NCI-H2196 (cell line): ENCODE measurements at regions not wholly inside any gene's neighbourhood (a gene's known extent, or its start where the extent isn't known, plus 50 kb on each side); places are given as distances from the start of the nearest gene placed in this dataset.
"Not testable (repeated sequence)": the region's sequence is repeated elsewhere in the genome, so short reads cannot be mapped to it uniquely, and the experiment has no call there.

Source experiments
- DNase-seq: peaks from one replicate; lab custom pipeline; 2025; ENCODE audit not compliant: unreplicated experiment; lab: John Stamatoyannopoulos, UW

DNA sequence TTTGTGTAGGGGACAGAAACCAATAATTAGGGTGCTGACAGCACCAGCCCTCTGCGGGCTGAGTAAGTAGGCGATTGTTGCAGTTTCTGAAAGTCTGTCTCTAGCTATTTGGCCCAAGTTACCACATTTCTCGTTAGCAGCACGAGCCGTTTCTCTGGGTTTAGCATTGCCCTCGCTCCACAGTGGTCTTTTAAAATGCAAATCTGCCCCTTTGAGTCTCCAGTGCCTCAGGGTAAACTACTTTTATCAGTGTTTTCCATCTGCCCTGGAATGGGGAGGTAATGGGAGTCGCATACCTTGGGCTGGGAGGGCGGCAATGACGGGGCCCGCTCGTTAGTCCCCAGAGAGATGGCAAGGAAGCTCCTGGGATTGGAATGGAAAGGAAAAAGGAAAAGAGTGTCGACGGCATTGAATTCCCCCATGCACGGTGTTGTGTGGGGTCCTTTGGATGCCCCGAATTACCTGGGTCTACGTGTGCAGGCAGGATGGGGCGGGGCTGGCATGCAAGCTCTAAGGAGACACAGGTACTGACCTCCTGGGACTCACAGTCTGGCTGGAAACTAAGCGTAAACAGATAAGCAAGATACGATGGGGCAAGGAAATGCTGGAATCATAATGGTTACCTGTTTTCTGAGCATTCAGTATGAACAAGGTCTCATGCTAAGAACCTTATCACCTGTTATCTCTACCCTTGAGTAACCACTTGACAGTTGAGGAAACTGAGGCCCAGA is 131.8 kb upstream of the MAP1LC3B2 start:
- DNase-seq: no peak

DNA sequence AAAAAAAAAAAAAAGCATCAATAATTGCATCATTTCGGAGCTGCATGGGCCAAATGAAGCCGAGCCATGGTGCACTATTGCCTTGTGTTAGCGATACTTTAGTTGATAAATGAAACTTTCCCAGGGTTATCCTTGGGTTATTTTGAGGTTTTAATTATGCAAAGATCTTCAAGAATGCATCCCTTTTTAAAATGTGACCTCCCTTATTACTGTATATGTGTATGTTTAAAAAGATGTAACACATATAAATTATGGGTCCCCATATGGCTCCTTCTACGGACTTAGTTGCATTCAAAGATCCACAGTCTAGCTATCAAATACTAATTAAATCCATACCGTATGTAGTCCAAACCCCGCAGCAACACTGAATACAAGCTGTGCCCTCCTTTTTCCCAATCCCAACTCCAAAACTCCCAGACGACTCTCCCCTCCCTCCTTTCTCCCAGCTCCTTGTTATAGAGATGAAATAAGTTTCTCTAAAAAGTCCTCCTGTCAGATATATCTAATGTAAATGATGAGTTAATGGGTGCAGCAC is 129.3 kb upstream of the MAP1LC3B2 start:
- DNase-seq: no peak

DNA sequence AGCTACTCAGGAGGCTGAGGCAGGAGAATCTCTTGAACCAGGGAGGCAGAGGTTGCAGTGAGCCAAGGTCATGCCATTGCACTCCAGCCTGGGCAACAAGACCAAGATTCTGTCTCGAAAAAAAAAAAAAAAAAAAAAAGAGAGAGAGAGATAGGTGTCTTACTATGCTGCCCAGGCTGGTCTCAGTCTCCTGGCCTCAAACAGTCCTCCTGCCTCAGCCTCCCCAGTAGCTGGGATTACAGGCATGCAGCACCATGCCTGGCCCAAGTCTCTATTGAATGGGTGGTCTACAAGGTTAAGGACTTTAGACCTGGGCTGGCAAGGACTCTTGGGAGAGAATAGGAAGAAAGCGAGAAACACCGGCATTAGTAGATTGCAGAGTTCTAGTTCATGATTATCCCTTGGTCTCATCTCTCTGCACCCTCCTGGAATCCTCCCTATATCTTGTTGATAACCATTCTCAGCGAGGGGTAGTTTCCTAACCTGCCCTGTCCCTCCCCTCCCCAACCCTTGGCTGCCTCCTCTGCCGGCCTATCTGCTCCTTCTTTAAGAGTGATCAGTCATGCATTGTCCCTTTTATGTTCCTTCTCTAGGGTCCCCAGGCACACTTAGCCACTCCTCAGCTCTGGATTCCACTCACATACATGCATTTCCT is 128.1 kb upstream of the MAP1LC3B2 start:
- no peak for DNase-seq

DNA sequence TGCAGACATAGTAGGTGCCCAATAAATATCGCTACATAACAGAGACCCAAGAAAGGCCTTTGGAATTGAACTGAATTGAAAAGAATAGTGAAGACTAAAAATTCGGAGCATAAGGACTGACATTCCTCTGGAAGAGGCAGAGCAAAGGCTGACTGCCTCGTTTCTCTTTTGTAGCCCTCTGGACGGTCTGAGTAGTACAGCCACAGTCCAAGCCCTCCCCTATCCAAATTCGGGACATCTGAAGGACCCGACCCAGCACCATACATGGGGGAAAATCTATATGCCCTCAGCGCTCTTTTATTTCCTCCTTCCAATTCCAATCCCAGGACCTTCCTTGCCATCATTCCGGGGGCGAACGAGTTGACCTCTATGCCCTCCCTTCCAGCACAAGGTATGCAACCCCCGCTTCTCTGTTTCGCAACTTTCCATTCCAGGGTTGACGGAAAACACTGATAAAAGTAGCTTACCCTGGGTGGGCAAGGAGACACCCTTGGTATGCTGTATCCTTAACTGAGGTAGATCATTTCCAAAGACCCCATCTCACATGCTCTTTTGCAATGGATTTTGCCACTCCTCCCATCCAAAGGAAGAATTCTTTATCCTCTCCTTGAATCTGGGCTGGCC is 127.4 kb upstream of the MAP1LC3B2 start:
- no peak for DNase-seq

DNA sequence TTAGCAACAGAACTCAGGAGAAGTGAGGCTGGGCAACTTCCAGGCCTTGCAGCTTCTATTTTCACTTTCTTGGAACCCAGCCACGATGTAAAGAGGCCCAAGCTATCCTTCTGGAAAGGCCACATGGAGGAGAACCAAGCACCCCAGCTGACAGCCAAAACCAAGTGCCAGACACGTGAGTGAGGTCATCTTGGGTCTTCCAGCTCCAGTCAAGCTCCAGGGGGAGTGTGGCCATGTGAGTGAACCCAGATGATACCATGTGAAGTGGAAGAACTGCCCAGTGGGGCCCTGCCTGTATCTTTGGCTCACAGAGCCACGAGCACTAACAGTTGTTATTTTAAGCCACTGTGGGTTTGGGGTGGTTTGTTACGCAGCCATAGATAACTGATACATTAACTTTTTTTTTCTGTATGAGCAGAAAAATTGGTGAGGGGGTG is 126.8 kb upstream of the MAP1LC3B2 start:
- DNase-seq: no peak

DNA sequence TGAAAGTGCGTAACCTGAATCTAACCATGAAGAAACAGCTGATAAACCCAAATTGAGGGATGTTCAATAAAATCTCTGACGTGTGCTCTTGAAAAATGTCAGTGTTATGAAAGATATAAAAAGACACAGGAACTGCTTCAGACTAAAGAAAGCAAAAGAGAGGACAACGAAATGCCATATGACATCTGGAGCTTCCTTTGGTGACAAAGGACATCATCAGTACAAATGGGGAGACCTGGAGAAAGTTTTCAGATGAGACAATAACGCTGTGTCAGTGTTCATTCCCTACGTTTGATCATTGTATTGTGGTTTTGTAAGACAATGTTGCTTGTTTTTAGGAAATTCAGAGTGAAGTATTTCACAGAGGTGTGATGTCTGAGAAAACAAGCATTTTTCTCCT is 125.9 kb upstream of the MAP1LC3B2 start:
- DNase-seq: no peak

DNA sequence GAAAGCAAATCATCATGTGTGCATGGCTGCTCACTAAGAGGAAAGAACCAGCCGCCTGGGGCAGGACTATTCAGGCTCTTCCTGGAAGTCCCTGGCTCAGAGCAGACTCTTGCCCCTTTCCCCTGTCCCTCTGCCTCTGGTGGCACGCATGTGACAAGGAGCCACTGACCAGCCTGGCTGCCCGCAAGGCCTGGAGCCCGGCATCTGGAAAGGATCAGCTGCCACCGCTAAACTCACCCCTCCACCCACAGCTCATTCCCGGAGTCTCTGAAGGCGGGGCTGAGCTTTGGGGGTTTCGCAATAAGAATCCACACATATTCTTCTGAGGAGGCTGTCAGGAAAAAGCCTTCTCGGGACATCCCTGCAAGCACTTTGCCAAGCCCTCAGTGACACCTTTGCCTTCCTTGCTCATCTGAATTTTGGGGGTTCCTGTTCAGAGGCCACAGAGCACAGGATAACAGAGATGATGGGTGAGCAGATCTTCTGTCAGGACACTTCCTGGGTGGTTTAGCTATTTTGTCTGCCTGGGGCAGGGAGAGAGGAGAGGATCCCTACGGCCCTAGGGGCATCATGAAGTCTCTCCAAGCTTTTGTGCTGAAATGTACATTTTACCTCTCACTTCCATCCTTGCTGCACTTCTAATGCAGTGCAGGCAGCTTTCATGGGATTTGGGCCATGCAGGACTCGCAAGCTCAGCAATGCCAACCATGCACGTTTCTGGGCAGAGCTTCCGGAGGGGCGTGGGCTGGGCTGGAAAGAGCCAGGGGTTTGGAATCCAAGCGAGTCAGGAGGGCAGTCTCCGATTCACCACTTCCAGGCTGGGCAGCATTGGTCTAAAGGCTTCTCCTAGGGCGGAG is 124.8 kb upstream of the MAP1LC3B2 start:
- no peak for DNase-seq

DNA sequence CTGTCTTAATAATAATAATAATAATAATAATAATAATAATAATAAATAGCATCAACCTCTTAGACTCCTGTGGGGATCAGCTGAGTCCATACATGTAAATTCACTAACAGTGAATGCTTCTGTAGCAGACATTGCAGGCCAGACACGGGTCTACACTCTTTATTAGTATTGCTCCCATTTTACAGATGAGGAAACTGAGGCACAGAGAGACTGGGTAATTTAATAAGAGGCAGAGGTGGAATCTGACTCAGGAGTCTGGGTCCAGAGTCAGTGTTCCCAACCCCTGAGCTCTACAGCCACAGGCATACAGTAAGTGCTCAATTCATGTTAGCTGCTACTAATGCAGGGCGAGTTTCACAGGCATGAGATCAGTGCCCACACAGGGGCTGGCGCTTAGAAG is 123.2 kb upstream of the MAP1LC3B2 start:
- no peak for DNase-seq

DNA sequence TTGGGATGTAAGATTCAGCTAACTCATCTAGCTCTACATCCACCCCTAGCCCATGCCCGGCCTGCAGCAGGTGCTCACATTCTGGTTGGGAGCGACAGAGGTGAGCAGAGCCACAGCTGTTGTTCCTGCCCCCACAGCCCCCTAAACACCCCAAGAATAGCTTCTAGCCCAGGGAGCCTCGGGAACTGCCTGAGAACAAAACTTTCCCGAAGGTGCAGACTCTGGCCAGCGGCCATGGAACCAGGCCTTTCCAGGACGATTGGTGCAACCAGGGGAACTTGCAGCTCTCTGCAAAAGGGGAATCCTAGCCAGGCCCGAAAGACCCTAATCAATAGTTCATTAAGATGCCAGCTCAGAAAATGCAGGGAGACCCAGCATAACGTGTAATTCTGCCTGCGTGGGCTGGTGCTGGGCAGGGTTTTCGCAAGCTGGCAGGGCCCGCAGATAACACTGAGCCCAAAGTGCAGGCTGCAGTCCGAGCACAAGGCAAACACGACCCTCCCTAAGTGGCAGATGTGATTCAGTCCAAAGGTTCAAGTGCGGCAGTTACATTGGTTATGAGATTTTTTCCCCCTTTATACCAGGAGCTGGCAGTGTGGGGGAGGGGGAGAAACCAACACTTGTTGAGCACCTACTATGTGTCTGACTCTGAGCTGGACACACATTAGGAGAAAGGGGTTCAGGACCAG is 122.5 kb upstream of the MAP1LC3B2 start:
- no peak for DNase-seq

DNA sequence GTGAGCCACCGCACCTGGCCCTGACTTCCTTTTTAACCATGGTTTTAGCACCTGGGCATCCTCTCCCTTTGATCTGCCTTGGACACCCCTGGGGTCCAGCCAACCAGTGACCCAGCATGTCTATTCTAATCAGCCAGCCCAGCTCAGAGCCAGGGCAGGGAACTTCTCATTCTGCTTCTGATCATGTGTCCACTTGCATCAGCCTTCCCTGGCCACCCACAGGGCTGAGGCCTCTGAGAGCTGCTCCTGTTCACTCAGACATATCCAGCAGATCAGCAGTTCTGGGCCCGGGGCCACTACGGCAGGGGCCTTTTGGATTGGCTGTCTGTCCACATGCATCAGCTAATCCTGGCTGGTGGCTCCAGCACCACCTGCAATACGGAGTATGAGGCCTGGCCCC is 117.9 kb upstream of the MAP1LC3B2 start:
- no peak for DNase-seq

DNA sequence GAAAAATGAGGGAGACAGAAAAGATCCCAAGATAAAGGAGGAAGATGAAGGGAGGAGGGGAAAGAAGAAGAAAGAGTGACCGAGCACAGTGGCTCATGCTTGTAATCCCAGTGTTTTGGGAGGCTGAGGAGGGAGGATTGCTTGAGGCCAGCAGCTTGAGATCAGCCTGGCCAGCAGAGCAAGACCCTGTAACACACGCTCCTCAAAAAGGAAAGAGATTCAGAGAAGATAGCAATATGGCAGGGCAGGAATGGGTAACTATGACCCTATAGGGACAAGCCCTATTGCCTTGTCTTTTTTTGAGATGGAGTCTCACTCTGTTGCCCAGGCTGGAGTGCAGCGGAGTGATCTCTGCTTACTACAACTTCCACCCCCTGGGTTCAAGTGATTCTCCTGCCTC is 116.9 kb upstream of the MAP1LC3B2 start:
- no peak for DNase-seq

DNA sequence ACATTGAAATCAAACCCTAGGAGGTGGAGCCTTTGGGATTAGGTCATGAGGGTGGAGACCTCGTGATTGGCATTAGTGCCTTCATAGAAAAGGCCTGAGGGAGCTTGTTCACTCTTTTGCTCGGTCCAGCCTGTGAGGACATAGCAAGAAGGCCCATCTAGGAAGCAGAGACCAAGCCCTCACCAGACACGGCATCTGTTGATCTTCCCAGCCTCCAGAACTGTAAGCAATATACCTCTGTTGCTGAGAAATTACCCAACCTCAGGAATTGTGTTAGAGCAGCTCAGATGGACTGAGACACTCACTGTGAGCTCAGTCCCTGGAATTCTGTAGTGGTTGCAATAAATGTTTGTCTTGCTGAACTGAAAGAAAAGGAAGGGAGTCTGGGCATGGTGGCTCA is 116.2 kb upstream of the MAP1LC3B2 start:
- DNase-seq: no peak

DNA sequence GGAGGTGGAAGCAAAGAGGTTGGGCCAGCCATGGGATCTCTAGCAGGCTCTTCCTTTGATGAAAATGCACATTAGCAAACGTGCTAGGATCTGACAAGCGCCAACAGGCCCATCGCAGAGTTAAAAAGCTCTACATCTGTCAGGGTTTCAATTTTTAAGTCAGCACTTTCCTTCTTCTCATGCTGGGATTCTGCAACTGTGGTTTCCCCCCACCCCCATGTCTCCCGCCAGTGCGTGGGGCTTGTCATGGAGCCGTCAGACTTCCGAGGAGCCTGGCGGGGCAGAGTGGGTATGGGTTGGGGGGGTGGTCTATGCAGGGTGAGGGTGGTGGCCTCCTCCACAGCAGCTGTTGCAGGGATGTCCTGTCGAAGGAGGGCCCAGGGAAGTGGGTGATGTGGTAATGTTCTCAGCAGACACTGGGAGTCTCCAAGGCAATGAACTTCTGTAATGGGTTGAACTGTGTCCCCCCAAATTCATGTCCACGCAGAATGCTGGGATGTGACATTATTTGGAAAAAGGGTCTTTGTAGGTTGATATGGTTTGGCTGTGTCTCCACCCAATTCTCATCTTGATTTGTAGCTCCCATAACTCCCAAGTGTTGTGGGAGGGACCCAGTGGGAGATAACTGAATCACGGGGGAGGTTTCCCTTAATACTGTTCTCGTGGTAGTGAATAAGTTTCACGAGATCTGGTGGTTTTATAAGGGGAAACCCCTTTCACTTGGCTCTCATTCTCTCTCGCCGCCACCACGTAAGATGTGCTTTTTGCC is 115.2 kb upstream of the MAP1LC3B2 start:
- no peak for DNase-seq

DNA sequence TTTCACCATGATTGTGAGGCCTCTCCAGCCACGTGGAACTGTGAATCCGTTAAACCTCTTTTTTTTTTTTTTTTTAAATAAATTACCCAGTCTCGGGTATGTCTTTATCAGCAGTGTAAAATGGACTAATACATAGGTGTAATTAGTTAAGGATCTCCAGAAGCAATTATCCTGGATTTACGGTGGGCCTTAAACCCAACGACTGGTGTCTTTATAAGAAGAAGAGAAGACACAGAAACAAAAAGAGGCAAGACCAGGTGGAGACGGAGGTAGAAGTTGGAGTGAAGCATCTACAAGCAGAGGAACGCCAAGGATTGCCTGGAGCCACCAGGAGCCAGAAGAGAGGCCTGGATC is 114.6 kb upstream of the MAP1LC3B2 start:
- DNase-seq: no peak

DNA sequence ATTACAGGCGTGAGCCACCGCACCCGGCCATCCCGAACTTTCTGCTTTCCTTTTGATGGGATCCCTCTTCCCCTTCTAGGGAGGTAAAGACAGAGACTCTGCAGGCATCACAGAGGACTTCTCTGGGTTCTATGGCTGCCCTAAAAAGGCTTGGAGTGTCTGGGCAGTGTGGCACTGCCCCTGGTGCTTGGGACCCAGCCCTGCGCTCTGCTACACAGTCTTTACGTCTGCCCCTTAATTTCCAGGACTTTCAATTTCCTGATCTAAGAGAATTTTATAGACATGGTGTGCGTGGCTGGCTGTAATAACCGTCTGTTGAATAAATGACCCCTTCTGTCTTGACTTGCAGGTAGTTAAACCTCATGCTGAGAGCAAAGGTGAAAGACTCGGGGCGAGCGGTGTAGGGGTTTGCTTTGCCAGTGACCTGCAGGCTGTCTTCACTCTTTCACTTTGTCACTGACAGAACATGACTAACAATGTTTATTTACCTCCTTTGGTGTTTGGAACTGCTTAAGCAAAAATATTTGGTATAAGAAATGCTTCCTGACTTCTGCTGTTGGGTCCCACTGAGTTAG is 110.9 kb upstream of the MAP1LC3B2 start:
- DNase-seq: no peak

DNA sequence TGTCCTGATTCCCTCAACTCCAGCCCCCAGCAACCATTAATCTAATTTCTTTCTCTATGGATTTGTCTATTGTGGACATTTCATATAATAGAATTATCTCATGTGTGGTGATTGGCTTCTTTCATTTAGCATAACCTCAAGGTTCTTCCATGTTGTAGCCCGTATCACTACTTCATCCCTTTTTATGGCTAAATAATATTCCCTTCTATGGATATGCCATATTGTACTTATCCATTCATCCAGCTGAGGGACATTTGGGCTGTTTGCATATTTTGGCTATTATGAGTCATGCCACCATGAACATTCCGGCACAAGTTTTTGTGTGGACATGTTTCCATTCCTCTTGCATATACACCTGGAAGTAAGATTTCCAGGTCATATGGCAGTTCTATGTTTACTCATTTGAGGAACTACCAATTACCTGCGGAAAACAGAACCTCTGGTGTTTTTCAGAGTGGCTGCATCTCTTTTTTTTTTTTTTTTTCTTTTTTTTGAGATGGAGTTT is 108.7 kb upstream of the MAP1LC3B2 start:
- DNase-seq: no peak

DNA sequence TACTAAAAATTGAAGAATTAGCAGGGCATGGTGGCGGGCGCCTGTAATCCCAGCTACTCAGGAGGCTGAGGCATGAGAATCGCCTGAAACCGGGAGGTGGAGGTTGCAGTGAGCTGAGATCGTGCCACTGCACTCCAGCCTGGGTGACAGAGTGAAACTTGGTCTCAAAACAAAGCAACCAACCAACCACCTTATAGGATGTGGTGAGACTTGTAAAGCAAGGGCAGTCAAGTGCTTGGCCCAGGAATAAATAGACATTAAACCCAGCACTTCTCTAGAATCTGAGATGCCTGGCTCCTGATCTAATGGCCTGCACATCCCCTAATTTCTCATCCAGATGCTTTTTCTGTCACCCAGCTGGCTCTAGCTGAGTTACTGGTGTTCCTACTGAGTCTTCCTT is 106.2 kb upstream of the MAP1LC3B2 start:
- DNase-seq: not testable (repeated sequence)

DNA sequence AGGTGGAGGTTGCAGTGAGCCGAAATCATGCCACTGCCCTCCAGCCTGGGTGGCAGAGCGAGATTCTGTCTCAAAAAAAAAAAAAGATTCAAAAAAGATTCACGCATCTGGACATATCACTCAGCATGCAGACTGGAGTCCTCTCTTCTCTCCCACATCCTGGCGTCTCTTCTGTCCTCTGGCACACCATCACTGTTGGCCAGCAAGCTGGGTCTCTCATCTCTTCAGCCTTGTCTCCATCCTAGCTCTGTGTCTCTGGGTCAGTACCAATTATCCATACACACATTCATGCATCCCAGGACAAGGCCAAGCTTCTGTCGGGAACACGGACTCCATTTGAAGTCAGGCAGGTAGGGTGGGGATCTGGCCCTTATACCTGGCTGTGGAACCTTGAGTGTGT is 105.5 kb upstream of the MAP1LC3B2 start:
- DNase-seq: no peak

DNA sequence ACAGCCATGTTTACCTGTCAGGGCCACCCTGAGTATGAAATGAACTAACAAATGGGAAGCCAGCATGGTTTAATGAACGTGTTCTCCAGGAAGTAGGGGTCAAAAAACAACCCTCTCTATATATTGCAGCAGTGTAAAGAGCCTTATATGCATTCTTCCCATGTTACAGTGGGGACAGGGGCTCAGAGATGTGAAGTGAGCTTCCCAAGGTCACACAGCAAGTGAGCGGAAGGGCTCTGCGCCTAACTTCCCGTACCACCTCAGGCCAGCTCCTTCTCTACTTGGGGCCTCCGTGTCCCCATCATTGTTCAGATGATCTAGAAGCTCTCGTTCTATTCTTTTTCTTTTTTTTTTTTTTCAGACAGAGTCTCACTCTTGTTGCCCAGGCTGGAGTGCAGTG is 105.1 kb upstream of the MAP1LC3B2 start:
- no peak for DNase-seq
